ENCODE measurements at regions not wholly inside any gene's neighbourhood (a gene's known extent, or its start where the extent isn't known, plus 50 kb on each side); places are given as distances from the start of the nearest gene placed in this dataset.

DNA sequence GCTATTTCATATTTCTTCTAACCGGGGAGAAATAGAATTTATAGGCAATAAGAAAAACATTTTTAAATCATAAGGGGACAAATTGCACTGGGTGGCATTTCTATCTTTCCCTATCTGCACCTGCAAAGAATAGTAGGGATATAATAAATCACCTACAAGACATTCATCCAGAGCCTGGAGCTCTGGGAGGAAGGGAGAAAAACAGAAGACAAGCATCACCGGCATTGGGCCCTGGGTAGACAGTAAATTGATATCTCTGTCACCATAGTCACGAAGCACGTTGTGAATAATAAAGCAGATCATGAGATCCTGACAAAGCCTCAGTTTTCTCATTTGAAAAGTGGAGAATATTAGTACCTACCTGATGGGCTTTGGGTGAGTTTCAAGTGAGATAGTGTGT, 685.6 kb downstream of the XPNPEP1 start:
- TF ChIP-seq POLR2AphosphoS5 (IDR thresholded peaks at IDR 0.05; ENCODE audit: borderline replicate concordance, low read depth, low read length) (no peak), EZH2 (IDR thresholded peaks at IDR 0.05) (no peak), FOXP2 (optimal IDR thresholded peaks at IDR 0.05; ENCODE audit: control extremely low read depth, extremely low read length, insufficient read depth) (no peak)

All from SK-N-MC (cell line).